ENCODE measurements at regions not wholly inside any gene's neighbourhood (a gene's known extent, or its start where the extent isn't known, plus 50 kb on each side); places are given as distances from the start of the nearest gene placed in this dataset.

DNA sequence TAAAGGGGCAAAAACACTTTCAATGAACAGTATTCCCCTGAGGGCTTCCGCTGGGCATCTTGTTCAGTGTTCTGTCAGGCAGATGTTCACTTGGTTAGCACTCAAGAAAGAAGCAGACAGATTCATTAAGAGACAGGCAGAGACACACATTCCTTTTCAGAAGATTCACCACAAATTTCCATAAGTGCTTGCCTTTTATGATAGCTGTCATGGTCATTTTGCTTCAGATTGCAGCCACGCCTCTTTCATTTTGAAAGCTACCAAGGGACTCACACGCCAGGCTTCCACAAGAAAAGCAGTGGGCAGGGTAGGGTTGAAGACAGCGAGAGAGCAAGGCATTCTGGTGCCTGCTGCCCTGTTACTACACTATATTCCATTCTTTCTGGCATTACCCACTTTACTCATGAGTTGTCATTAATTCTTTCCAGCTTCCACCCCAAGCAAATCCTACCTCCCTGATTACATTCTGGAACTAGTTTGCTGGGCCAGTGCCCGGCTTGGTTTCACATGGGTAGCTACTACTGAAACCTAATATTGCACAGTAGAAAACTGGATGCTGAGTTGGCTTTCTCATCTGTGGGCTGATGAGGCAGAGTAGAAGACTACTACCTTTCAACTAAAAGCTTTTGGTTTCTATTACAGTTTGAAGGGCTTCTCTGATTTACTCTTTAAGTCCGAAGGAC is 91.2 kb upstream of the COL24A1 start:
- Histone ChIP-seq H3K36me3 (ENCODE audit: control insufficient read depth, insufficient read depth, low read length) (no peaks in the 10 kb centered on the region), H2AFZ (no peak overlapping the region), H3K9me3 (ENCODE audit: control insufficient read depth, low read length) (peaks cover 4% of the 10 kb centered on the region), H3K4me3 (ENCODE audit: low read depth, low read length) (no peak overlapping the region), H3K9ac (no peak overlapping the region), H3K27ac (no peak overlapping the region), H3K4me1 (no peaks in the 10 kb centered on the region), H3K27me3 (ENCODE audit: control insufficient read depth, insufficient read depth, low read length) (peaks cover 5% of the 10 kb centered on the region), H3K4me2 (ENCODE audit: low read length) (peak overlapping the region; percentile 16), H3K79me2 (no peaks in the 10 kb centered on the region)
- TF ChIP-seq, protein P1, sequence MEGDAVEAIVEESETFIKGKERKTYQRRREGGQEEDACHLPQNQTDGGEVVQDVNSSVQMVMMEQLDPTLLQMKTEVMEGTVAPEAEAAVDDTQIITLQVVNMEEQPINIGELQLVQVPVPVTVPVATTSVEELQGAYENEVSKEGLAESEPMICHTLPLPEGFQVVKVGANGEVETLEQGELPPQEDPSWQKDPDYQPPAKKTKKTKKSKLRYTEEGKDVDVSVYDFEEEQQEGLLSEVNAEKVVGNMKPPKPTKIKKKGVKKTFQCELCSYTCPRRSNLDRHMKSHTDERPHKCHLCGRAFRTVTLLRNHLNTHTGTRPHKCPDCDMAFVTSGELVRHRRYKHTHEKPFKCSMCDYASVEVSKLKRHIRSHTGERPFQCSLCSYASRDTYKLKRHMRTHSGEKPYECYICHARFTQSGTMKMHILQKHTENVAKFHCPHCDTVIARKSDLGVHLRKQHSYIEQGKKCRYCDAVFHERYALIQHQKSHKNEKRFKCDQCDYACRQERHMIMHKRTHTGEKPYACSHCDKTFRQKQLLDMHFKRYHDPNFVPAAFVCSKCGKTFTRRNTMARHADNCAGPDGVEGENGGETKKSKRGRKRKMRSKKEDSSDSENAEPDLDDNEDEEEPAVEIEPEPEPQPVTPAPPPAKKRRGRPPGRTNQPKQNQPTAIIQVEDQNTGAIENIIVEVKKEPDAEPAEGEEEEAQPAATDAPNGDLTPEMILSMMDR (IDR thresholded peaks at IDR 0.05), result no peak

DNA sequence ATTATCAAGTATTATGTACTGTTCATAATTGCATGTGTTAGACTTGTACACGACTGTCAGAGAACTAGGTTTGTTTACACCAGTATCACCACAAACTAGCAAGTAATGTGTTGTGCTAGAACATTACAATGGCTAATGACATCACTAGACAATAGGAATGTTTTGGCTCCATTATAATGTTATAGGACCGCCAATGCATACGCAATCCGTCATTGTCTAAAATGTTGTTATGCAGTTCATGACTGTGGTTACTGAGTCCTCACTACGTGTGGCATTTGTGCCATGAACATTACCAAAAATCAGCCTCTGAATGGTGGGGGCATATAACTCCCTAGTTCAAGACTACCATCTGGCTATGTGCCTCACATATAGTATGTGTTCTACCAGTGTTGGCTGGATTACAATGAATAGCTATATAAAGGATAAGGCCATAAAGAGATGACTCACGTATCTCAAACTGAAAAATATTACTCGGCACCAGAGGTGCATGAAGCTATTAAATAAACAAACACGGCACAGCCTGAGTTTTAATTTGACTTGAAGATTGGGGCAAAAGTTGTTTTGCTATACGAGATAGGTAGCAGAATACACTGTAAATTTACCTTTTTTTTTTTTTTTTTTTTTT is 89.1 kb upstream of the COL24A1 start:
- no peaks in the 10 kb centered on the region for H3K79me2 ChIP-seq
- H3K4me2 ChIP-seq (ENCODE audit: low read length), result no peak overlapping the region
- H3K36me3 ChIP-seq (ENCODE audit: control insufficient read depth, insufficient read depth, low read length), result no peaks in the 10 kb centered on the region
- H3K4me3 ChIP-seq (ENCODE audit: low read depth, low read length), result no peak overlapping the region
- H3K9me3 ChIP-seq (ENCODE audit: control insufficient read depth, low read length), result no peaks in the 10 kb centered on the region
- no peak overlapping the region for H3K9ac ChIP-seq
- H3K27me3 ChIP-seq (ENCODE audit: control insufficient read depth, insufficient read depth, low read length), result peaks cover 5% of the 10 kb centered on the region
- H3K4me1 ChIP-seq, result no peaks in the 10 kb centered on the region
- no peak overlapping the region for H3K27ac ChIP-seq
- no peak overlapping the region for H2AFZ ChIP-seq
- TF ChIP-seq, protein P1 (IDR thresholded peaks at IDR 0.05), result no peak

DNA sequence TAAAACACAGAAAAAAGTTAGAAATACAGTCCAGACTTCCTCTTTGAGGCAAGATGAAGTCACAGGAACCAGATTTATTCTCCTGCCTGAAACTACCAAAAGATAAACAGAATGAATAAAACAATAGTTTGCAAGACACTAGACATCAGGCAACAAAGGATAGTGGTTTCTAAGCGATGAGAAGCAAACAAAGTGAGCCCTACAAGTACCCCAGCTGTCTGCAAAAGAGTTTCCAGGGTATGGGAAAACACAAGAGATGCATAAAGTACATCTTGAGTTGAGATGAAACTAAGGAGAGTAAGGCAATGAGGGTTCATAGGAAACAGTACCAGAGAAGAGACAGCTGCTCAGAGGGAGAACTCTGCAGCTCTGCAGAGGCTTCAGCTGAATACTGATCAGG is 83.3 kb upstream of the COL24A1 start:
- no peak overlapping the region for H3K9ac ChIP-seq
- H3K36me3 ChIP-seq (ENCODE audit: control insufficient read depth, insufficient read depth, low read length), result no peaks in the 10 kb centered on the region
- TF ChIP-seq, protein P1 (IDR thresholded peaks at IDR 0.05), result no peak
- no peak overlapping the region for H3K4me2 ChIP-seq (ENCODE audit: low read length)
- no peaks in the 10 kb centered on the region for H3K79me2 ChIP-seq
- H3K9me3 ChIP-seq (ENCODE audit: control insufficient read depth, low read length), result no peaks in the 10 kb centered on the region
- H3K27ac ChIP-seq, result no peak overlapping the region
- no peaks in the 10 kb centered on the region for H3K4me1 ChIP-seq
- H2AFZ ChIP-seq, result no peak overlapping the region
- no peak overlapping the region for H3K4me3 ChIP-seq (ENCODE audit: low read depth, low read length)
- H3K27me3 ChIP-seq (ENCODE audit: control insufficient read depth, insufficient read depth, low read length), result no peaks in the 10 kb centered on the region

DNA sequence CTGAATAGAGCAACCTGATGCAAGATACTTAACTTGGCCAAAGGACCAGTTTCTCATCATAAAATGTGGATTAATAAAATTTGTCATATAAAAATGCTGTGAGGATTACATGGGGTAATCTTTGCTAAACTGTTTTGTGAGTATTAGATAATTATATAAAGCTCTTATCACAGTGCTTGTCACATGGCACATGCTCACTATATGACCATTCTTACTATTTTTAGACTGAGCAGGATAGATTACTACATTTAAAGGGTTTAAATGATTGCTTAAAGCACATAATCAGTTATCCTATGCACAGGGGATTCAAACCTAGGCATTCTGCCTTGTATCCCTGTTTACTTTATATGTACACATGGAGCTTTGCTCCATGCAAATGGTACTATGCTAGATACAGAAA is 82.9 kb upstream of the COL24A1 start:
- Histone ChIP-seq H3K9ac (no peak overlapping the region), H3K79me2 (no peaks in the 10 kb centered on the region), H3K27ac (no peak overlapping the region), H3K9me3 (ENCODE audit: control insufficient read depth, low read length) (no peaks in the 10 kb centered on the region), H3K4me3 (ENCODE audit: low read depth, low read length) (no peak overlapping the region), H3K4me1 (no peaks in the 10 kb centered on the region), H3K4me2 (ENCODE audit: low read length) (no peak overlapping the region), H3K36me3 (ENCODE audit: control insufficient read depth, insufficient read depth, low read length) (no peaks in the 10 kb centered on the region), H2AFZ (no peak overlapping the region), H3K27me3 (ENCODE audit: control insufficient read depth, insufficient read depth, low read length) (no peaks in the 10 kb centered on the region)
- TF ChIP-seq, protein P1 (IDR thresholded peaks at IDR 0.05), result no peak

DNA sequence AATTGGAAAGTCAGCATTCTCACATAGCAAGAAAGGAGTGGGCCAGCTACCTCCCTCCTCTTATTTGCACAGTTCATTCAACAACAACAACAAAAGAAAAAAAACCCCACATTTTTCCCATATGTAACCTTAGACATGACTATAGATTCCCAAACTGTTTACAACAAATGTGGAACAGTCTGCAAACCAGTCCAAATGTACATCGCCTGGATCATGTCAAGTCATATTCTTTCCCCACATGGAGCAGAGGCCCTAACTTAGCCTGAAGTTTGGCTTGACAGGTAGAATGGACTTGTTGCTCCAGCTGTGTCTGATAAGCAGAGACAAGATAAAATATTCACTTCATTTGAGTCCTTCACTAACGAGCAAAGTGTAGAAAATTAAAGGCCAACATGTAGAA is 81.7 kb upstream of the COL24A1 start:
- H3K4me3 ChIP-seq (ENCODE audit: low read depth, low read length), result no peak overlapping the region
- TF ChIP-seq, protein P1 (IDR thresholded peaks at IDR 0.05), result no peak
- H3K36me3 ChIP-seq (ENCODE audit: control insufficient read depth, insufficient read depth, low read length), result no peaks in the 10 kb centered on the region

More for the DNA sequence above, 81.7 kb upstream of the COL24A1 start:
- Histone ChIP-seq H3K79me2 (no peaks in the 10 kb centered on the region), H2AFZ (no peak overlapping the region), H3K4me1 (no peaks in the 10 kb centered on the region), H3K9me3 (ENCODE audit: control insufficient read depth, low read length) (no peaks in the 10 kb centered on the region), H3K27ac (no peak overlapping the region), H3K9ac (no peak overlapping the region), H3K4me2 (ENCODE audit: low read length) (no peak overlapping the region), H3K27me3 (ENCODE audit: control insufficient read depth, insufficient read depth, low read length) (no peaks in the 10 kb centered on the region)
